Suprapubic skin (tissue), 4 donors: ENCODE measurements at regions not wholly inside any gene's neighbourhood (a gene's known extent, or its start where the extent isn't known, plus 50 kb on each side); places are given as distances from the start of the nearest gene placed in this dataset.

ENCODE experiments used
- DNase-seq, 2 donors: peaks; one replicate each; pipeline ENCODE4 v3.0.0-alpha.2; 2019; ENCODE audit warnings: low spot score in 2 of 2
- H3K27ac ChIP-seq: fragments of 200-600 bp; sonication (generic); one replicate; pipeline ENCODE4 v1.5.1; 2019
- H3K27me3 ChIP-seq: fragments of 200-600 bp; sonication (generic); one replicate; pipeline ENCODE4 v1.5.1; 2019
- H3K36me3 ChIP-seq: fragments of 200-600 bp; sonication (generic); one replicate; pipeline ENCODE4 v1.5.1; 2019
- H3K4me1 ChIP-seq: fragments of 200-600 bp; sonication (generic); one replicate; pipeline ENCODE4 v1.5.1; 2019
- H3K4me3 ChIP-seq: fragments of 200-600 bp; sonication (generic); one replicate; pipeline ENCODE4 v1.5.1; 2019; ENCODE audit warnings: mild to moderate bottlenecking
- H3K9me3 ChIP-seq: fragments of 200-600 bp; sonication (generic); one replicate; pipeline ENCODE4 v1.5.1; 2019
- CTCF ChIP-seq, 2 donors: fragments of 200-600 bp in 1 of 2; fragments of 450-650 bp in 1 of 2; sonication (generic) in 1 of 2; IDR thresholded peaks; one replicate each; pipeline ENCODE4 v1.5.1; 2016 to 2019; ENCODE audit warnings: antibody characterized with exemption in 2 of 2, mild to moderate bottlenecking in 1 of 2, moderate library complexity in 1 of 2
- EP300 ChIP-seq: sonication (generic); formaldehyde crosslinking; IDR thresholded peaks from one replicate; pipeline ENCODE4 v1.6.1; 2017; ENCODE audit warnings: antibody characterized with exemption
- POLR2A ChIP-seq, 2 donors: fragments of 450-650 bp; IDR thresholded peaks; one replicate each; pipeline ENCODE4 v1.6.1; 2017; ENCODE audit warnings: antibody characterized with exemption in 2 of 2, mild to moderate bottlenecking in 2 of 2, moderate library complexity in 2 of 2
- POLR2AphosphoS5 ChIP-seq, 3 donors: sonication (generic); formaldehyde crosslinking; IDR thresholded peaks; one replicate each; pipeline ENCODE4 v1.6.1; 2017; ENCODE audit warnings: antibody characterized with exemption in 3 of 3
- WGBS: methylation state at CpG from one replicate; pipeline ENCODE4 v1.1.5; 2018; 5-methylcytosine and 5-hydroxymethylcytosine counted together

DNA sequence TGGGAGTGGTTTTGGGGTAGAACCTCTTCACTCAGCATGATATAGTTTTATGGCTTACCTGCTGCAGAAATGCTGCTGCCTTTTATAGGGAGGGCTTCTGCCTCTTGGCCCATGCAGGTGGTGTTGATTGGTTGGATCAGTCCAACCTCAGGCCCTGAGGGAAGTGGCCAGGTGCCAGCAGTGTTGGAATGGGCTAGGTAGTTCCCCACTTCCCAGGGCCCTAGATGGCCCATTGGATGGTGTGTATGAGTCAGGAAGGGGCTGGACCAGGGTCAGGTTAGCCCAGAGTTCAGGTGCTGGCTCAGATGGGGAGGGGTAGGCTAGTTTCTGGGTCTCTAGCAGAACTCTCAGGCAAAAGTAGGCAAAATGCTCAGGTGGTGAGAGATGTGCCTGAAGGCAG lies 455.5 kb downstream of the CCSER2 start:
- Histone ChIP-seq H3K4me1 (no peaks in the 10 kb centered on the region), H3K9me3 (no peaks in the 10 kb centered on the region), H3K4me3 (no peak overlapping the region), H3K27ac (no peak overlapping the region), H3K36me3 (no peaks in the 10 kb centered on the region), H3K27me3 (no peaks in the 10 kb centered on the region)
- DNase-seq, result no peak
- no peak for TF ChIP-seq POLR2AphosphoS5 (IDR thresholded peaks at IDR 0.05)
- TF ChIP-seq POLR2A (IDR thresholded peaks at IDR 0.05), result no peak
- TF ChIP-seq EP300, result no peak
- no peak for TF ChIP-seq CTCF (IDR thresholded peaks at IDR 0.05)

- no peaks in the 10 kb centered on the region for H3K4me1 ChIP-seq
- no peak overlapping the region for H3K27ac ChIP-seq
- TF ChIP-seq CTCF (IDR thresholded peaks at IDR 0.05) (no peak), POLR2A (IDR thresholded peaks at IDR 0.05) (no peak), POLR2AphosphoS5 (IDR thresholded peaks at IDR 0.05) (no peak), EP300 (no peak)
- no peak overlapping the region for H3K4me3 ChIP-seq
- no peaks in the 10 kb centered on the region for H3K27me3 ChIP-seq
- DNase-seq, result no peak
- no peaks in the 10 kb centered on the region for H3K36me3 ChIP-seq
- H3K9me3 ChIP-seq, result no peaks in the 10 kb centered on the region
Measured at GRCh38 chr10:84784749-84785148, 456.4 kb downstream of the CCSER2 start.

DNA sequence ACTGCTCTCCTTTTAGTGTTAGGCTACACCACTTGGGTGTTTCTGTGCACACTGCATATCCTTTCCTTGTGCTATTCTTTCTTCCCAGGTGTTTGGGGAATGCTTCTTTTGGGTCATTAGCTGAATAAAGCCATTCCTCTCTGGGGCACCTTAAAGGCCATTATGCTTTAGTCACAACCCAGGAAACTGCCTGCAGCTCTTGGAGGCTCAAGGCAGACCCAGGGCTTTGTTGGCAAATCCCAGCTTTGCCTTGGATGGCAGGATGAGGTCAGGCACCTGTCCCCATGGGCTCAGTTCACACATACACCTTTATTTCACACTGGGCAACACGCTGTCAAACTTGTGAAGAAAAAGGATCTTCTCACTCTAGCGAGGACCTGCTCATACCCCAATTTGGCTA lies 460.6 kb downstream of the CCSER2 start:
- H3K36me3 ChIP-seq, result no peaks in the 10 kb centered on the region
- no peaks in the 10 kb centered on the region for H3K27me3 ChIP-seq
- no peak for DNase-seq
- 72% methylated on average over 2 of the region's 2 CpGs for WGBS
- no peaks in the 10 kb centered on the region for H3K4me1 ChIP-seq
- no peak overlapping the region for H3K4me3 ChIP-seq
- H3K27ac ChIP-seq, result no peak overlapping the region
- TF ChIP-seq POLR2A (IDR thresholded peaks at IDR 0.05) (no peak), CTCF (IDR thresholded peaks at IDR 0.05) (no peak)
- H3K9me3 ChIP-seq, result no peaks in the 10 kb centered on the region

- H3K4me3 ChIP-seq, result no peak overlapping the region
- TF ChIP-seq POLR2A (IDR thresholded peaks at IDR 0.05), result no peak
- TF ChIP-seq CTCF (IDR thresholded peaks at IDR 0.05), result no peak
- no peak for TF ChIP-seq EP300
- TF ChIP-seq POLR2AphosphoS5 (IDR thresholded peaks at IDR 0.05), result no peak
- no peaks in the 10 kb centered on the region for H3K4me1 ChIP-seq
- no peak for DNase-seq
- H3K36me3 ChIP-seq, result no peaks in the 10 kb centered on the region
- H3K27me3 ChIP-seq, result no peaks in the 10 kb centered on the region
- 65% methylated on average over 5 of the region's 5 CpGs for WGBS
- H3K27ac ChIP-seq, result no peak overlapping the region
- H3K9me3 ChIP-seq, result no peaks in the 10 kb centered on the region
Measured at GRCh38 chr10:84798312-84798711, 469.9 kb downstream of the CCSER2 start.

DNA sequence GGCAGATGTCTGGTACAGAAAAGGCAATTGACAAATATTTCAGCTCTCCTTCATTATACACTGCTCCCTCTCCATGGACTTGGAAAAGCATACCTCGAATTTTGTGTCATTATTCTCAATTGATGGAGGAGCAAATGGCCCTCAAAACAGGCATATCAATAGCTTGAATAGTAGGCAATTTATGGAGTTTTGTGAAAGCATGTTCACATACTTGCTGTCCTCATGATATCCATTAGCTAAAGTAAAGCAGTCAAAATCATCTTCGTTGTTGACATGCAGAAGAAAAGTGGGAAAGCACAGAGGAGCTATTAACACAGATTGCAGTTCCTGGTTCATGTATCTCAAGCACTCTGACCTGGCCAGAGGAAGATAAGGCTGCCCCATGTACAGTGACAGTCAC lies 472.8 kb downstream of the CCSER2 start:
- Histone ChIP-seq H3K27ac (no peak overlapping the region), H3K4me1 (no peaks in the 10 kb centered on the region), H3K4me3 (no peak overlapping the region), H3K36me3 (no peaks in the 10 kb centered on the region), H3K9me3 (no peaks in the 10 kb centered on the region), H3K27me3 (no peaks in the 10 kb centered on the region)
- WGBS, result 28% methylated on average over 2 of the region's 2 CpGs
- DNase-seq, result no peak
- no peak for TF ChIP-seq POLR2A (IDR thresholded peaks at IDR 0.05)
- no peak for TF ChIP-seq CTCF (IDR thresholded peaks at IDR 0.05)
- no peak for TF ChIP-seq EP300
- no peak for TF ChIP-seq POLR2AphosphoS5 (IDR thresholded peaks at IDR 0.05)
